ENCODE measurements at regions not wholly inside any gene's neighbourhood (a gene's known extent, or its start where the extent isn't known, plus 50 kb on each side); places are given as distances from the start of the nearest gene placed in this dataset.

- DNase-seq: no peak
Measured at GRCh38 chr2:16161768-16162490, 221.6 kb downstream of the MYCN start.

GRCh38 chr2:16161085-16161565, 220.8 kb downstream of the MYCN start:
- DNase-seq: no peak

DNA sequence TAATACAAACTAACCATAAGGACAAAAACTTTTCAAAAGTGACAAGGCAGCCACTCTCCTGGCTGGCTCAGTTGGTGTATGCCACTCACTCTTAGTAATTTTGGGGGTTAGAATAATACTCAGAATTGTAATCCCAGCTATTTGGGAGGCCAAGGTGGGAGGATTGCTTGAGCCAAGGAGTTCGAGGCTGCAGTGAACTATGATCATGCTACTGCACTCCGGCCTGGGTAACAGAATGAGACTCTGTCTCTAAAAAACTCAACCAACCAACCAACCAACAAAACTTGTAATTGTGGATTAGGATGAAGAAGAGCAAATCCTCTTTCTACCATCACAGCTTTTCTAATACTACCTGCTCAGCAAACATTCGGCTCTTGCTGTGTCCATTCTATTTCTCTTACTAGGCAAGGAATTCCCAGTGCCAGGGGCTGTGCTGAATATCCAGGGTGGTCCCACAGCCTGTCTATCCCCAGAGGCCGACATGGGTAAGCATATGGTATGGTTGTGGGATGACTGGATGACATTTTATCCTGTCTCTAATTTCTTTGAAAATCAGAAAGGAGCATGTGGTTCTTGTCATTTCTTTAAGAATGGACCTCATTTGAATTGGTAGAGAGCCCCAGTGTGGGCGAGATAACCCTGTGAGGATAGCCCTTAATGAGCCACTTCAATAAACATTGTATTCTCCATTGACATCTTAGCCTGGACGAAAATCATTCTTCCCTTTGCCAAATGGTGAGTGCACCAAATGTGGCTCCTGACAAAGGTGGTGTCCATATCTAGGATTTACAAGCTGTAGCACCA, 220.1 kb downstream of the MYCN start:
- no peak for DNase-seq

- DNase-seq: no peak
Measured at GRCh38 chr2:16156411-16156810, 216.1 kb downstream of the MYCN start.

GRCh38 chr2:16155766-16156165, 215.4 kb downstream of the MYCN start:
- no peak for DNase-seq

DNA sequence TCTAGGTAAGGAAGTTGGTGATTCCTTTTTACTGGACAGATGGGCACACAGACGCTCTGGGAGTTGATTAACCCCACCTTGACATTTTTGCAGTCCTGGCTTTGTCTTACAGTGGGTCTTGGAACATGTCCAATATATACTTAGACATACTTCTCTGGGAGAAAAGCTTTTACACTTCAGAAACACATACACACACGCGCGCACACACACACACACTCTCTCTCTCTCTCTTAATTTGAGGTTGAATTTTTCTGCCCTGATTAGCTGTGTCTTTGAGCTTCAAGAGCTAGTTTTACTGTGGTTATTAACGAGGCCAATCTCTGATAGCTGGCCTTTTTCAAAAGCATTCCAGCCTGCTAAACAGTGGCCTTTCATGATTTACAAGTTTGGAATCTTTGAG, 215.0 kb downstream of the MYCN start:
- no peak for DNase-seq

DNA sequence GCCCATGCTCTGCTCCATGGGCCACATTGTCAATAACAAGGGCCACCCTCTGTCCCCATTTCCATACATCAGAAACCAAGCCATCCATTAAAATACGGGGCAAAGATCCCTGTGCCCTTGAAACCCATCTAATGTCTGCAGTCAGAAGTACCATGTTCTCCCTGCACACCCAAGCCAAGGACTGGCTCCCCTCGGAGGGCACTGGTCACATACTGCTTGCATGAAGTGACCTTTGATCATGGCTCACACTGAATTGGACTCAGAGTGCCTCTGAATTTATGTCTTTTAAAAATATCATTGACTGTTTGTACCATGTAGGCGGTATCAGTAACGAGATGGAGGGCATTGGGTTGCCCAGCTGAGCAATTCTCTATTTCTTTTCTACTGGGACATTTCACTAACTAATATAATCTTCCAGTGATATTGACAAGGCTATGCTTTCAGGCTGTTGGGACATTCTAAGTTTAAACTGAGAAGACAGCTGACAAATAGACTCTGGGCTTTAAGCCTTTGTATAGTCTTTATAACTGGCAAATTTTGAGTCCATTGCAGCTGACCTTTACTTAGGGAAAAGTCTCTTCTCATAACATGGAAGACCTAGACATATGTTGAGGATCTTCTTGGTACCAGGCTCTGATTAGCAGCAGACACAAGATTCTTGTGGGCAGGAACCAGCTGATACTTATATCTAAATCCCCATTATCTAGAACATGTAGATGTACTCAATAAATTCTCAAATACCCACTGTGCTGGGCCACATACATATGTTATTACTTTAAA, 214.3 kb downstream of the MYCN start:
- no peak for DNase-seq

GRCh38 chr2:16154061-16154460, 213.7 kb downstream of the MYCN start:
- DNase-seq: no peak

DNA sequence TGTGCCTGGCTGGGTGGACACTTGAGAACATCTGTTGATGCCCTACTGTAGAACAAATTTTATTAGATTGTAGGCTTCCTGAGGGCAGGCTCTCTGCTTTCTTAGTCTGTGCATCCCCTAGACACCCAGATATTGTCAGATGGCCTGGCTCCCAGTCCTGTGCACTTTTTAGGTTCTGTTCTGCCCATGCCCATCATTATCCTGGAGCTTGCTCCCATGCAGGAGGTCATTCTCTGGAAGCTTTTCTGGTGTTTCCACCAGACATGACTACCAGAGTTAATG, 213.3 kb downstream of the MYCN start:
- no peak for DNase-seq

GRCh38 chr2:16152928-16153753, 212.8 kb downstream of the MYCN start:
- DNase-seq: no peak

DNA sequence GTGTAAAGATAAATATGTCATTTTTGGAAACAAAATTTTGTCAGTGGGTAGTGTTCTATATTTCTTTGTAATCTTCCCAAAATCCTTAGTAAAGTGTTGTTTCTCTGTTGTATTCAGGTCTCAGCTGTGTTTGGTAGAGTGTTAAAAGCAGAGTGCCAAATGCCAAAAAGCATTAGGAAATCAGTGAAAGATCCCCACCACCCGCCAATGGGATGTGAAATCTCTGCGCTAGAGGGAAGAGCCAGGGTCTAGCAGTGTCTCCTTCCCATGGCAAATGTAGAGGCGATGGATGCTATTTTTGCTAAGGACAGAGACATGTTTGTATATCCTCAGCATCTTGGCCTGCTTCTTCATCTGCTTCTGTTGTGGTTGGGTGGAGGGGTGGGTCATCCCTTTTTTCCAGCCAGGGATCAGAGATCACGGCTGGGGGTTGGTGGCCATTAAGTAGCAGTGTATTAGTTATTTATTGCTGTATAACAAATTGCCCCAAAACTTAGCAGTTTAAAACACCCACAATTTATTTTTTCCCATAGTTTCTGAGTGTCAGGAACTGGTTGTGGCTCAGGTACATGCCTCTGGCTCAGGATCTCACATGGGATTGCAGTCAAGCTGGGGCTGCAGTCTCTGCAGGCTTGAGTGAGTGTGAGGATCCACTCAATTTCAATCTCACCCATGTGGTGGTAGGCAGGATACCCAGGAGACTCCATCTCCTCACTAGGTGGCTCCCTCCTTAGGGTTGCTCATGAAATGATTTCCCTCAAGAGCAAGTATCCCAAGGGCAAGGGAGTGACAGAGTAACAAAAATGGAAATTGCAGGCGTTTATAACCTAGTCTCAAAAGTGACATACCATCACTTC, 211.9 kb downstream of the MYCN start:
- no peak for DNase-seq

DNA sequence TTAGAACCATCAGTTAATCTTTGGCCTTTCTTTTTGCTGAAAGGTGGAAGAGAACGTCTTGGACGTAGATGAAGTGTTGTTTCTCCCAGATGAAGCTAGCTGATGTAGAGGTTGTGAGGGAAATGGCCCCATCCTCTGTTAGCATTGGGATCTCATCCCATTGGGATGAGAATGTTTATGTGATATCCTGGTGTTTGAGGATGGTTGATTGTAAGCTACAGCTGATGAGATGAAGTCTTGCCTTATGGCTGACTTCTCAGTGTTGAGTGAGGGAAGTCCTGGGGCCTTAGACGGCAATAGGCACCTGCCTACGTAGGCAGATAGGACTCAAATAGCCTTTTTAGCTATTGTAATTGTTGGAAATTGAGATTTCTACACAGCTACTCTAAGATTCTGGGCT, 211.3 kb downstream of the MYCN start:
- DNase-seq: no peak

- no peak for DNase-seq
Measured at GRCh38 chr2:16151281-16151570, 210.9 kb downstream of the MYCN start.

- no peak for DNase-seq
Measured at GRCh38 chr2:16150456-16151280, 210.3 kb downstream of the MYCN start.

DNA sequence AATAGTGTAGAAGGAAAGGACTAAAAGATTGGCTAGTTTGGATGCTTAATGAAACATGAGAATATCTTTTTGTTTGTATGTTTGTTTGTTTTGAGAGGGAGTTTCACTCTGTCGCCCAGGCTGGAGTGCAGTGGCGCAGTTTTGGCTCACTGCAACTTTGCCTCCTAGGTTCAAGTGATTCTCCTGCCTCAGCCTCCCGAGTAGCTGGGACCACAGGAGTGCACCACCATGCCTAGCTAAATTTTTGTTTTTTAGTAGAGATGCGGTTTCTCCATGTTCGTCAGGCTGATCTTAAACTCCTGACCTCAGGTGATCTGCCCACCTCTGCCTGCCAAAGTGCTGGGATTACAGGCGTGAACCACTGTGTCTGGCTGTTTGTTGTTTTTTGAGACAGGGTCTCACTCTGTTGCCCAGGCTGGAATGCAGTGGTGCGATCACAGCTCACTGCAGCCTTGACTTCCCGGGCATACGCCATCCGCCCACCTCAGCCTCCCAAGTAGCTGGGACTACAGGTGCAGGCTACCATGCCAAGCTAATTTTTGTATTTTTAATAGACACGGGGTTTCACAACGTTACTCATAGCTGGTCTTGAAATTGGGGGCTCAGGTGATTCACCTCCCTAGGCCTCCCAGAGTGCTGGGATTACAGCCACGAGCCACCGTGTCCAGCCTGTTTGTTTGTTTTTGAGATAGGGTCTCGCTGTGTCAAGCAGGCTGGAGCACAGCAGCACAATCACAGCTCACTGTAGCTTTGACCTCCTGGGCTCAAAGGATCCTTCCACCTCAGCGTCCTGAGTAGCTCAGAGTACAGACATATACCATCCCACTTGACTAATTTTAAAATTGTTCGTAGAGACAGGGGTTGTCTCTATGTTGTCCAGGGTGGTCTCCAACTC, 209.2 kb downstream of the MYCN start:
- DNase-seq: no peak

DNA sequence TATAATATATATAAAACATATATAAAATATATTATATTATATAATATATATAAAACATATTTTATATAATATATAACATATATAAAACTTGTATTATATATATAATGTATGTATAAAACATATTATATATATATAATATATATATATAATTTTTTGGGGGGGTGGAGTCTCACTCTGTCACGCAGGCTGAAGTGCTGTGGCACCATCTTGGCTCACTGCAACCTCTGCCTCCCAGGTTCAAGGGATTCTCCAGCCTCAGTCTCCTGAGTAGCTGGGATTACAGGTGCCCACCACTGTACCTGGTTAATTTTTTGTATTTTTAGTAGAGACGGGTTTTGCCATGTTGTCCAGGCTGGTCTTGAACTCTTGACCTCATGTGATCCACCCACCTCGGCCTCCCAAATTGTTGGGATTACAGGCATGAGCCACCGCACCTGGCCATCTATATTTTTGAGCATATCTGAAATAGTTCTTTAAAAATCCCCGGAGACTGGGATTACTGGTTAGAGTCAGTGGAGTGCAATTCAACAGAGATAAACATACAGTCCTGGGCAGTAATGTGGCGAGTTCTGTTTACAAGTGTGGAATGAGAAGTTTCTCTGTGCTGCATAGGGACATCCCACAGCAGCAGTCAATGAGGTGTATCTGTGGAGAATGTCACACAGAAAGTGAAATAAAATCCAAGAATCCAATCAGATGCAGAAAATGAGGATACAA, 208.4 kb downstream of the MYCN start:
- no peak for DNase-seq

DNA sequence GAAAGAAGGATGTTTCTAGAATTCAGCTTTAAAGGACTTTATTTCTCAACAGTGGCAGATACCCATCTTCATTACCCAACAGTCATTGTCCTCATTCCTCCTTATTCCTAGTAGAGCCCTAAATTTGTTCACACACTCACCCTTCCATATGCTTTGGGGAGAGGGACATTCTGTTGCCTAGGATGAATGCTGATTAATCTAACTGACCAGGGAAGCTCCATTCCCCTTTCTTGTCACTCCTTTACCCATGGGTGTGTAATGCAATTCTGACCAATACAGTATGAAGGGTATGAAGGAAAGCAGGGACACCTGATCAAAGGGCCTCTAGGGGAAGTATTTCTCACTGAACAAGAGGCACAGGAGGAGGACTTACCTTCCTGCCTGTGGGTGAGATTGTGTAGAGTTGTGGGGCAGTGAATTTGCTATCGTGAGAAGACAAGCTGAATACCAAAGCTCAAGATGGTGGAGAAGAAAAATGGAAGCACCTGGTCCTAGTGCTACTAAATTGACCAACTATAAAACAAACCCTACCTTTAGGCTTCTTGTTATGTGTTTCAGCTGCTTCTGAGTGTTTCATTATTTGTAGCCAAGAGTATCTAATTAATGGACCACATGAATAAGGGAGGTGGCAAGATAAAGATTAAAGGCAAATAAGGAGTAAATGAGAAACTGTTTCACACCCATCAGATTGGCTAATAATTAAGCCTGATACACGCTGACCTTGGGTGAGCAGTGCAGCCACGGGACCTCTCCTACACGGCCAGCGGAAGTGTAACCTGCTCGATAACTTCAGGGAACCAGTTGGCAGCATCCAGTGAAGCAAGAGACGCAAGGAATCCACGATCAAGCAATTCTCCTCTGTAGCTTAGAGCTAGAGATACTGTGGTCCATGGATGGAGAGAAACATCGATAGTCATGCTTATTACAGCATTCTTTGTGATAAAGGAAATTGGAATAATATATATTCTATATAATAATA, 202.3 kb downstream of the MYCN start:
- no peak for DNase-seq

DNA sequence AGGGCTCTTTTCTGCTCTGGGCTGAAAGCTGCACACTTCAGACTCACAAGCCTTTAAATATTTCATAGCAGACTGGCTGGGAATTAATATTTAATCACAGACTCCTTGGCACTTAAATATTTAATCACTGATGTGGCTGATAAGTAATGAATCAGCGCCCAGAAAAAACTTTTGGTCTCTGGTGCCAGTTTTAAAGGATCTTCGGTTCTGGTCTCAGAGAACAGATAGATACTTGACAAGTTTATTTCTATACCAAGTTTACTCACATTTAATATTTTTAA, 201.2 kb downstream of the MYCN start:
- no peak for DNase-seq

Data from stimulated activated CD4-positive, alpha-beta T cell treated with anti-CD3 and anti-CD28 coated beads, Interleukin-12 subunit alpha, Interleukin-12 subunit beta, amount 100 ng/mL, for 4 hours (primary cell).